H1 (cell line): ENCODE measurements at regions not wholly inside any gene's neighbourhood (a gene's known extent, or its start where the extent isn't known, plus 50 kb on each side); places are given as distances from the start of the nearest gene placed in this dataset.

Experiments
- FOSL1 ChIP-seq: IDR thresholded peaks from 2 replicates; pipeline ENCODE4 v1.6.1; 2011; ENCODE audit warnings: mild to moderate bottlenecking, low read depth, low read length, moderate library complexity; ENCODE audit not compliant: insufficient read depth
- MAFK ChIP-seq: IDR thresholded peaks from 2 replicates; pipeline ENCODE4 v1.6.1; 2012; ENCODE audit warnings: low read depth, mild to moderate bottlenecking, improper control_type of control experiment, low read length
- SIX5 ChIP-seq: IDR thresholded peaks from 2 replicates; pipeline ENCODE4 v1.6.1; 2011; ENCODE audit warnings: mild to moderate bottlenecking, low read depth, low read length
- TF ChIP-seq, protein P1 (sequence below), 3 experiments: IDR thresholded peaks; 1 replicate in 2 of 3; 2 replicates in 1 of 3; pipeline versions ENCODE4 v1.5.1 to v1.6.1; 2011; ENCODE audit warnings: low read length in 3 of 3, mild to moderate bottlenecking in 3 of 3, inconsistent platforms in 2 of 3, low read depth in 1 of 3, moderate library complexity in 1 of 3; ENCODE audit not compliant: insufficient read depth in 1 of 3; ENCODE audit errors: control extremely low read depth in 1 of 3
- TF ChIP-seq, protein P2 (sequence below): IDR thresholded peaks from 2 replicates; pipeline ENCODE4 v1.6.1; 2012; ENCODE audit warnings: low read length, inconsistent platforms

DNA sequence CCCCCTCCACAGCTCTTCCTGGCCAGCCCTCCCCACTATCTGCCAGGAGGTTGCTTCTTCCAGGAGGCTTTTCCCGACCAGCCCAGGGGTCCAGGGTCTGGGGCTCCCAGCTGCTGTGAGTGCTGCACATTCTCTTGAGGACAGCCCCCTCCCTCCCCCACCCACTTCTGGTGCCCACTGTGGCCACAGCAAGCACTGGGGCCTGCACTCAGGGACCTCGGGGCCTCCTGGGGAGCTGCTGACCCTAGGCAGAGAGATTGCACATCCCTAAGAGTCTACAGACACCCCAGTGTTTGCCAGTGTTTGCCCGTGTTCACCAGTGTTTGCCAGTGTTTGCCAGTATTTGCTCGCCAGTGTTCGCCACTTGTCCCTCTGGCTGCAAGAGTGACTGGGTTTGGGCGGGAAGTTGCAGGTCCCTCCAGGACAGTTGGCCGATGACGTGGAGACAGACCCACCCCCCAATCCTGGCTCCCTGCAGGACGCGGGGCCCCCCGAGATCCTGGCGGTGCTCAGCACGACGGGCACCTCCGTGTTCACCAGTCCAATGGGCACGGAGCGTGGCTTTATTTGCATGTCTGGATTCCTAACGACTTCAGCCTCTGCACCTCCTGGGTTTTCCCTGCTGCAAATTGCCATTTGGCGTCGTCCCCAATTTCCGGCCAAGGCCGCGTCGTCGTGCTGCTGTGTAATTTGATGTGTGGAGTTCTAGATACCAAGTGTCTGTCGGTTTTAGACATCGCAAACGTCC, 87.5 kb upstream of the NKX1-1 start:
- TF ChIP-seq, protein P1, sequence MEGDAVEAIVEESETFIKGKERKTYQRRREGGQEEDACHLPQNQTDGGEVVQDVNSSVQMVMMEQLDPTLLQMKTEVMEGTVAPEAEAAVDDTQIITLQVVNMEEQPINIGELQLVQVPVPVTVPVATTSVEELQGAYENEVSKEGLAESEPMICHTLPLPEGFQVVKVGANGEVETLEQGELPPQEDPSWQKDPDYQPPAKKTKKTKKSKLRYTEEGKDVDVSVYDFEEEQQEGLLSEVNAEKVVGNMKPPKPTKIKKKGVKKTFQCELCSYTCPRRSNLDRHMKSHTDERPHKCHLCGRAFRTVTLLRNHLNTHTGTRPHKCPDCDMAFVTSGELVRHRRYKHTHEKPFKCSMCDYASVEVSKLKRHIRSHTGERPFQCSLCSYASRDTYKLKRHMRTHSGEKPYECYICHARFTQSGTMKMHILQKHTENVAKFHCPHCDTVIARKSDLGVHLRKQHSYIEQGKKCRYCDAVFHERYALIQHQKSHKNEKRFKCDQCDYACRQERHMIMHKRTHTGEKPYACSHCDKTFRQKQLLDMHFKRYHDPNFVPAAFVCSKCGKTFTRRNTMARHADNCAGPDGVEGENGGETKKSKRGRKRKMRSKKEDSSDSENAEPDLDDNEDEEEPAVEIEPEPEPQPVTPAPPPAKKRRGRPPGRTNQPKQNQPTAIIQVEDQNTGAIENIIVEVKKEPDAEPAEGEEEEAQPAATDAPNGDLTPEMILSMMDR (IDR thresholded peaks at IDR 0.05; ENCODE audit: control extremely low read depth in 1 of 3, insufficient read depth in 1 of 3, low read depth in 1 of 3, low read length in 3 of 3) = no peak
- no peak for TF ChIP-seq FOSL1
- no peak for TF ChIP-seq MAFK
- TF ChIP-seq, protein P2, sequence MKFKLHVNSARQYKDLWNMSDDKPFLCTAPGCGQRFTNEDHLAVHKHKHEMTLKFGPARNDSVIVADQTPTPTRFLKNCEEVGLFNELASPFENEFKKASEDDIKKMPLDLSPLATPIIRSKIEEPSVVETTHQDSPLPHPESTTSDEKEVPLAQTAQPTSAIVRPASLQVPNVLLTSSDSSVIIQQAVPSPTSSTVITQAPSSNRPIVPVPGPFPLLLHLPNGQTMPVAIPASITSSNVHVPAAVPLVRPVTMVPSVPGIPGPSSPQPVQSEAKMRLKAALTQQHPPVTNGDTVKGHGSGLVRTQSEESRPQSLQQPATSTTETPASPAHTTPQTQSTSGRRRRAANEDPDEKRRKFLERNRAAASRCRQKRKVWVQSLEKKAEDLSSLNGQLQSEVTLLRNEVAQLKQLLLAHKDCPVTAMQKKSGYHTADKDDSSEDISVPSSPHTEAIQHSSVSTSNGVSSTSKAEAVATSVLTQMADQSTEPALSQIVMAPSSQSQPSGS = no peak
- TF ChIP-seq SIX5 = no peak
